Uterus (tissue), 2 donors: ENCODE measurements at regions not wholly inside any gene's neighbourhood (a gene's known extent, or its start where the extent isn't known, plus 50 kb on each side); places are given as distances from the start of the nearest gene placed in this dataset.

Experiments used
- POLR2A ChIP-seq, 2 donors: fragments of 450-650 bp; IDR thresholded peaks; one replicate each; pipeline ENCODE4 v1.6.1; 2016; ENCODE audit warnings: antibody characterized with exemption in 2 of 2, mild to moderate bottlenecking in 1 of 2, moderate library complexity in 1 of 2
- TF ChIP-seq, protein P1 (sequence below), 4 experiments: fragments of 200-600 bp in 2 of 4; fragments of 450-650 bp in 2 of 4; sonication (generic) in 2 of 4; IDR thresholded peaks; one replicate each; pipeline ENCODE4 v1.5.1; 2016 to 2019; ENCODE audit warnings: antibody characterized with exemption in 4 of 4, mild to moderate bottlenecking in 2 of 4, moderate library complexity in 1 of 4

DNA sequence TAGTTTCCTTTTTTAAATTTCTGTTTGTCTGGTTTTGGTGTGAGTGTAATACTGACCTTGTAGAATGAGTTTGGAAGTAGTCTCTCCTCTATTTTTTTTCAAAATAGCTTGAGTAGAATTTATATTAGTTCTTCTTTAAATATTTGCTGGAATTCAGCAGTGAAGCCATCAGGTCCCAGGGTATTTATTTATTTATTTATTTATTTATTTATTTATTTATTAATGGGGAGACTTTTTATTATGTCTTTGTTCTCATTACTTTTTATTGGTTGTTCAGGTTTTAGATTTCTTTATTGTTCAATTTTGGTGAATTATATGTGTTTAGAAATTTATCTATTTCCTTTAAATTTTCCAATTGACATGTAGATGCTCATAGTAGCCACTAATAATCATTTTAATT is 875.8 kb upstream of the COX7C start:
- TF ChIP-seq, protein P1, sequence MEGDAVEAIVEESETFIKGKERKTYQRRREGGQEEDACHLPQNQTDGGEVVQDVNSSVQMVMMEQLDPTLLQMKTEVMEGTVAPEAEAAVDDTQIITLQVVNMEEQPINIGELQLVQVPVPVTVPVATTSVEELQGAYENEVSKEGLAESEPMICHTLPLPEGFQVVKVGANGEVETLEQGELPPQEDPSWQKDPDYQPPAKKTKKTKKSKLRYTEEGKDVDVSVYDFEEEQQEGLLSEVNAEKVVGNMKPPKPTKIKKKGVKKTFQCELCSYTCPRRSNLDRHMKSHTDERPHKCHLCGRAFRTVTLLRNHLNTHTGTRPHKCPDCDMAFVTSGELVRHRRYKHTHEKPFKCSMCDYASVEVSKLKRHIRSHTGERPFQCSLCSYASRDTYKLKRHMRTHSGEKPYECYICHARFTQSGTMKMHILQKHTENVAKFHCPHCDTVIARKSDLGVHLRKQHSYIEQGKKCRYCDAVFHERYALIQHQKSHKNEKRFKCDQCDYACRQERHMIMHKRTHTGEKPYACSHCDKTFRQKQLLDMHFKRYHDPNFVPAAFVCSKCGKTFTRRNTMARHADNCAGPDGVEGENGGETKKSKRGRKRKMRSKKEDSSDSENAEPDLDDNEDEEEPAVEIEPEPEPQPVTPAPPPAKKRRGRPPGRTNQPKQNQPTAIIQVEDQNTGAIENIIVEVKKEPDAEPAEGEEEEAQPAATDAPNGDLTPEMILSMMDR (IDR thresholded peaks at IDR 0.05): no peak
- no peak for TF ChIP-seq POLR2A (IDR thresholded peaks at IDR 0.05)
